ENCODE measurements at regions not wholly inside any gene's neighbourhood (a gene's known extent, or its start where the extent isn't known, plus 50 kb on each side); places are given as distances from the start of the nearest gene placed in this dataset.

- no peak for DNase-seq (ENCODE audit: low spot score)
Observed at GRCh38 chr4:28677808-28678207, 1817.2 kb downstream of the STIM2 start.

DNA sequence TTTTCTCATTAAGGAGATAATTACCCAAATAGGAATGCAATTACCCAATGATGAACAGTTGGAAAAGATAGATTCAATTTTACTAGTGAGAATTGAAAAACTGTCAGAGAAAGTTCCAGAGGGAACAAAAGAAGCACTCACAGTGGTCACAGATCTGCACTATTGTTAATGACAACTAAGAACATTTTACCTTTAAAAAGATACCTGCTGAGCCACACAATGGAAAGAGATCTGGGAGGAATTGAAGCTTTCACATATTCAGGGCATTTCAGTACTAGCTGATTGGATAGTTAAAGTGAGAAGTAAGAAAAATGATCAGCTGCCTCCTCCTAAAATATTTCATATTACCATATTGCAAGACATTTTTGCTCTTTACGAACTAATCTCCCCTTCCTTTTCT is 1822.2 kb downstream of the STIM2 start:
- no peak for DNase-seq (ENCODE audit: low spot score)

- peak; percentile 3 for DNase-seq (ENCODE audit: low spot score)
Observed at GRCh38 chr4:28686618-28687017, 1826.0 kb downstream of the STIM2 start.

DNA sequence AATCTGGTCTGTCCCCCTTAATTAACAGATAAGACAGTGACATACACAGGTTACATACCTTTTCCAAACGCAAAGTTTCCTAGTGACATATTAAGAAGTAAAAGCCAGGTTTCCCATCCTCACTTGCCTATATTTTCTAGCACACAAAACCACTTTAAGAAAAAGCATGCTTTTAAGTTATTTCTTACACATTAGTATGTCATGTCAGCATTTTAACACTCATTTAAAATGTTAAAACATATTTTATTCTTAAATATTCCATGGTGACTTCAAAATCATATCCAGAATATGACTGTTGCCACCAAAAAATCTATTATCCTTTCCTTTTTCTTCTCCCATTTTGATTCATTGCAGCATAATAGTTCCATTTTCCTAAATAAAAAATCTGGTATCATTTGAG is 1830.2 kb downstream of the STIM2 start:
- DNase-seq (ENCODE audit: low spot score) = no peak

- no peak for DNase-seq (ENCODE audit: low spot score)
Observed at GRCh38 chr4:28702571-28702970, 1841.9 kb downstream of the STIM2 start.

DNA sequence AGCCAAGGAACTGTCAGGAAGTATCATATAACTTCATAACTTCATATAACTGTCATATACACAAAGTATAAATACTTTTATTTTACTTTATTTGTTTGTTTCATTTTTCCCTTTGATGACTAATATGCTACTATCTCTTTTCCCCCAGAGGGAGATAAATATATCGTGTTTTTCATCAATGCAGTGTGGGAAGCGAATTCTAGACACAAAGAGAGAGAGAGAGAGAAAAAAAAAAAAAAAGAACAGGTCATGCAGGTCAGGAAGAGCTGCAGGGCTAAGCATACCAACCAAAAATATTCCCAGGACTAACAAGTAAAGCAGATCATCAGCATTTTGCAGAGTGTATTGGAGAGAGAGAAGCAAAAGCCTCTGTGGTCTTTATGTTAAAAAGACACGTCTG is 1849.2 kb downstream of the STIM2 start:
- no peak for DNase-seq (ENCODE audit: low spot score)

DNA sequence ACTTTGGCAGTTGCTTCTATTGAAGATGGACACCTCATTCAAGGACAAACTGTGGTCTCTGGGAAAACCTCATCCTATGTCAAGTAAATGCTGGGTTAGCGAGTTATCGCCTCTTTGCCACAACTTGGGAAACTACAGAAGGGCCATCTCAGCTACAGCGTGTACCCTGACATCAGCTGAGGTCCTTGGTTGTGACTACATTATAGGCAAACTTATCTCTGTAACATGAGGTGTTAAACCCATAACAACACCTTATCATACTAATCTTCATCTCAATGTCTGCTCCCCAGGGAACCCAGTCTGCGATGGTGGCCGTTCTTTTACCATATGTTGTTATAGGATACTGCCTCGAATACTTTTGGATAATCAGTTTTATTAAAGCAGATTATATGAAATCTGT is 1862.7 kb downstream of the STIM2 start:
- no peak for DNase-seq (ENCODE audit: low spot score)

GRCh38 chr4:28724239-28724638 is 1863.6 kb downstream of the STIM2 start:
- no peak for DNase-seq (ENCODE audit: low spot score)

DNA sequence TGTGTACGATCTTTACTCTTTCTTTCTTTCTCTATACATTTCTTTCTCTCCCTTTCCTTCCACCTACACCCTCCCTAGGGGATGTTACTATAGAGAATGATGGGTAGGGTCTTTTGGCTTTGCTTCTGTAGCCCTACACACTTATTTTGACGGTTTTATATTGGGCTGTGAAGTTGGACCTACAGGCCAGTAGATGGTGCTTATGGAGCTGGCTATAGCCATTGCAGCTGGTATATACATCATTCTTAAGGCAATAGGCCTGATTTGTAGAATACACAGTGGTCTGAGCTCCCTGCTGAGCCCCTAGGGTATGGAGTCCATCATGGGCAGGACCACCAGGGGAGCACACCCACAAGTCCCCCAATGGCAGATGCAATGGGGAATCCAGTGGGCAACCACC is 1869.7 kb downstream of the STIM2 start:
- no peak for DNase-seq (ENCODE audit: low spot score)

GRCh38 chr4:28744066-28744465 is 1883.4 kb downstream of the STIM2 start:
- DNase-seq (ENCODE audit: low spot score) = no peak

GRCh38 chr4:28754376-28754775 is 1893.7 kb downstream of the STIM2 start:
- DNase-seq (ENCODE audit: low spot score) = no peak

- no peak for DNase-seq (ENCODE audit: low spot score)
Observed at GRCh38 chr4:28755081-28755480, 1894.4 kb downstream of the STIM2 start.

GRCh38 chr4:28759064-28759463 is 1898.4 kb downstream of the STIM2 start:
- no peak for DNase-seq (ENCODE audit: low spot score)

DNA sequence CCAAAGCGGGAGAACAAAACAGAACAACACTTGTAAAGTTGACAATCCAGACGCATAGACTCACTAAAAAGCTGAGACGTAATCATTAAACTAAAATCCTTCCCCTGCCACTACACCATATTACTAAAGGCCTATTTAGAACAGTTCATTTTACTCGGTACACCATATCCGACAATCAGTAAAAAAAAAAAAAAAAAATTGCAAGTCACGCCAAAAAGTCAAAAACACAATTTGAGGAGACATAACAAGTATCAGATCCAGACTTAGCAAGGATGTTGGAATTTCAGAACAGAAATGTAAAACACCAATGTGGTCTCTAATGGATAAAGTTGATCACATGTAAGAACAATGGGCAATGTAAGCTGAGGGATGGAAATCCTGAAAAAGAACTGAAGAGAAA is 1899.4 kb downstream of the STIM2 start:
- no peak for DNase-seq (ENCODE audit: low spot score)

DNA sequence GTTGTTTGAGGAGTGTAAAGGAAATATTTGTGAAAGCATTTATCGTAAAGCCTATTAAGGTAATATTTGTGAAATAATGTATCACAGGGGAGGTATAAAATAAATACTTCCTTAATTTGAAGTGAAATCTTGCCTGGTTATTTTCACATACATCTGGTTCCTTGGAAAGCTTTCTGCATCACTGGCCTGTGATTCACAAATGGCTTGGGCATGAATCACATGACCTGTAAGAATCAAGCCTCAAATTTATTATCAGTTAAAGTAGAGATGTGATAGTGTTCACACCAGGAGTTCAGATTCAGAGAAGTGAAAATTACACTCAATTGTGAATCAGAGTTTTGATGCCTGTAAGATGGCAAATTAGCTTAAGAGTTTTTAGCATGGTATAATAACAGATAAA is 1911.4 kb downstream of the STIM2 start:
- DNase-seq (ENCODE audit: low spot score) = no peak

DNA sequence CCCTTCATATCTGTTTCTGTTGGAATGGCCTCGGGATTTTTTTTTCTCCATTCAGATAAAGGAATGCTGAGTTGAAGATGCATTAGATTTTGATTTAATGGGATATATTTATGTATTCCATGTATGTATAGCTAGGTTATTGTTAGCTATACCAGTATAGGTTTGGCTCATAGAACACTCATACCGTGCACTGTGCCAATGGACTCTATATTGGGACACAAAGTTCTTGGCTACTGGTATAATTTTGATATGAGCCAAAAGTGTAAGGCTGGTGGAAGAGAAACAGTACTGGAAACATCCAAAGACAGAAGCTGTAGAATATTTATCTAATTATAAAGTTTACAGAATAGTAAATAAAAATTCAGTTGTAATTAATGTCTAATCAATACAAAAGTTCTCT is 1912.1 kb downstream of the STIM2 start:
- DNase-seq (ENCODE audit: low spot score) = no peak

- DNase-seq (ENCODE audit: low spot score) = no peak
Observed at GRCh38 chr4:28774344-28774743, 1913.7 kb downstream of the STIM2 start.

DNA sequence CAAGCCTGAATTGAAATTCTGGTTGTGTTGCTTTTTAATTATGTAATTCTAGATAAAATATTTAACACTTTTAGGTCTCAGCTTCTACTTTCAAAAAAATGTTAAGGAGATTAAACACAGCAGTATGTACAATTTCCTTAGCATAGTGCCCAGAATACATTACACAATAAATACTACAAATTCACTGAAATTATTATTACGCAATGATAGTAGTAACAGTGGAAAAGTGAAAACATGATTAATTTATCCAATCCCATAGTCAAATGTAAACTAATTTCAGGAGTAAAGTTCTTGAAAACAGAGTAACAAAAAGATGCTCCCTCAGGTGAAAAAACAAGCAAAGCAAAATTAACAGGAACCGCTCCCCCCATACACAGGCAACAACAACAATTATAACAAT is 1915.4 kb downstream of the STIM2 start:
- DNase-seq (ENCODE audit: low spot score) = no peak

- DNase-seq (ENCODE audit: low spot score) = no peak
Observed at GRCh38 chr4:28784188-28784587, 1923.5 kb downstream of the STIM2 start.

DNA sequence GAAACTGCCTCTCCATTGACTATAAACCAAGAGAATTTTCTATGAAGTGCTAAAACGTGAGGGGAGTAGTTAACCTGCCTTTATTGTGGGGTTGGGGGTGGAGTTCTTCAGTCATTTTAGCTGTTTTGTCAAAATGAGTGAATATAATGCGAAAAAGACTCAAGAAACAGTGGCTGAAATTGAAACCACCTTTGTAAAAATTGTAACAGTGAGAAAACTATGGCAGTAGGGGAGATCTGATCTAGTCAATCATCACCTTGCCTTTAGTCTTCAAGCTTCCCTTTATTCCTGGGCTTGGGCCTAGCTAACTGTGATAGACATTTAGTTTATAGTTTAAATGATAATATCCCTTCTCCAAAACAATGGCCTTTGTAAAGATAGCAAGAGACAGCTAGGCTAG is 1927.3 kb downstream of the STIM2 start:
- no peak for DNase-seq (ENCODE audit: low spot score)

DNA sequence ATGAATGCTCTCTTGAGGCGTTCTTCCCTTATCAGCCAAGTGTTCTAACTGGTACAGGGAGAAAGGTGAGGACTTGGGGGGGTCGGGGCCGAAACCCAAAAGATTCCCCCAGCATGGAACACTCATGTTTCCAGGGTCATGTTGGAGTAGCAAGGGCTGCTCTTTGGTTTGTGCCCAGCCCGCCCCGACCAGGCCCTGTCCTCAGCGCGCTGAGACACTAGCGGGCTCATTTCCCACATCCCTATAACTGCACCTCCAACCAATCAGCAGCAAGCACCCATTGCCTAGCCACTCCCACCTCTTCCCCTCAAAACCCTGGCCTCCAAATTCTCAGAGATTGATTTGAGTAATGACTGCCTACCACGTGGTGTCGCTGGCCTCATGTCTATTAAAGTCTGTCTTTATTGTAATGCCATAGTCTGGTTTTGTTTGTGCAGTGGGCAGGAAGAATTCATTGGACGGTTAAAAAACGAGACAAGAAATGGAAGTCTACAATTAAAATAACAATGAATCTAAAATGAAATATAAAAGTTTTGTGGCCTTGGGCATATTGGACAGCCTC is 1928.4 kb downstream of the STIM2 start:
- DNase-seq (ENCODE audit: low spot score) = no peak

DNA sequence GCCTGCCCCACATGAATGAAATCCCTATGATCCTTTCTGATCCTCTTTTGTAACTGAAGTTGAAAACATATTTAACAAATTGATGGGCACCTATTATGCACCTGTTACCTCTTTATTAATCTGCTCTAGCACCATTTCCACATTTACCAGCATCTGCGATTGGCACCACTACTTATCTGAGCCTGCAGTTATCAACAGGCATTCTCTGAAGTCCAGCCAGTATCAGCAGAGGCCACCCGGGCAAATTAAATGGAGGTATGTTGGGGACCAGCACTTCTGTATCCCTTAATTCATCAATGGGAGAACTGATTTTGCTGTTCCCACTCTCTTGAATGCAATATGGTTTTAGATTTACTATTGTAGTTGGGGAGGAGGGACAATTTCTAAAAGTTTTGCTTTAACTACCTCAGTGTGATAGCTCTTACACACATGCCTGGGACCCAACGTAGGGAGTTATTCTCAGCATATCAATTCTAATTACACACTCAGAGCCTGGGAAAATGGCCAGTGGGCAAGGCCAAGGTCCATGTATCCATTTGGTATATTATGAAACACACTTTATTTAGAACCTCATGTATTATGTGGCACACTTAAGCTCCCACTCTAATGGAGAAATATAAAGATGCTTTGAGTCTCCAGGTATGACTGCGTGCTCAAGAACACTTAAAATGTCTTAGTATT is 1927.1 kb upstream of the PCDH7 start:
- DNase-seq (ENCODE audit: low spot score) = no peak

- no peak for DNase-seq (ENCODE audit: low spot score)
Observed at GRCh38 chr4:28799696-28800095, 1920.5 kb upstream of the PCDH7 start.

- DNase-seq (ENCODE audit: low spot score) = no peak
Observed at GRCh38 chr4:28811025-28811424, 1909.1 kb upstream of the PCDH7 start.
